ENCODE measurements at regions not wholly inside any gene's neighbourhood (a gene's known extent, or its start where the extent isn't known, plus 50 kb on each side); places are given as distances from the start of the nearest gene placed in this dataset.

GRCh38 chr6:56798163-56798562 lies 155.5 kb upstream of the DST start:
- TF ChIP-seq, protein P1, sequence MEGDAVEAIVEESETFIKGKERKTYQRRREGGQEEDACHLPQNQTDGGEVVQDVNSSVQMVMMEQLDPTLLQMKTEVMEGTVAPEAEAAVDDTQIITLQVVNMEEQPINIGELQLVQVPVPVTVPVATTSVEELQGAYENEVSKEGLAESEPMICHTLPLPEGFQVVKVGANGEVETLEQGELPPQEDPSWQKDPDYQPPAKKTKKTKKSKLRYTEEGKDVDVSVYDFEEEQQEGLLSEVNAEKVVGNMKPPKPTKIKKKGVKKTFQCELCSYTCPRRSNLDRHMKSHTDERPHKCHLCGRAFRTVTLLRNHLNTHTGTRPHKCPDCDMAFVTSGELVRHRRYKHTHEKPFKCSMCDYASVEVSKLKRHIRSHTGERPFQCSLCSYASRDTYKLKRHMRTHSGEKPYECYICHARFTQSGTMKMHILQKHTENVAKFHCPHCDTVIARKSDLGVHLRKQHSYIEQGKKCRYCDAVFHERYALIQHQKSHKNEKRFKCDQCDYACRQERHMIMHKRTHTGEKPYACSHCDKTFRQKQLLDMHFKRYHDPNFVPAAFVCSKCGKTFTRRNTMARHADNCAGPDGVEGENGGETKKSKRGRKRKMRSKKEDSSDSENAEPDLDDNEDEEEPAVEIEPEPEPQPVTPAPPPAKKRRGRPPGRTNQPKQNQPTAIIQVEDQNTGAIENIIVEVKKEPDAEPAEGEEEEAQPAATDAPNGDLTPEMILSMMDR (IDR thresholded peaks at IDR 0.05), result no peak
- TF ChIP-seq EZH2 (IDR thresholded peaks at IDR 0.05; ENCODE audit: borderline replicate concordance, insufficient read depth, low read depth, low read length, poor library complexity, severe bottlenecking), result no peak

All from B cell (primary cell).